HG02870 (cell line): ENCODE measurements at regions not wholly inside any gene's neighbourhood (a gene's known extent, or its start where the extent isn't known, plus 50 kb on each side); places are given as distances from the start of the nearest gene placed in this dataset.

Source experiments
- ATAC-seq: cut with Tn5 transposase; IDR thresholded peaks from one replicate; pipeline ENCODE4 v1.9.1; 2021; ENCODE audit warnings: mild to moderate bottlenecking, moderate library complexity; ENCODE audit not compliant: unreplicated experiment

- ATAC-seq = no peak
Observed at GRCh38 chr2:128490321-128490720, 171.7 kb upstream of the HS6ST1 start.

GRCh38 chr2:128490881-128491691 lies 172.4 kb upstream of the HS6ST1 start:
- ATAC-seq = no peak

GRCh38 chr2:128491692-128492244 lies 173.1 kb upstream of the HS6ST1 start:
- ATAC-seq = no peak

- ATAC-seq = no peak
Observed at GRCh38 chr2:128492966-128493811, 174.5 kb upstream of the HS6ST1 start.

GRCh38 chr2:128493880-128494279 lies 175.2 kb upstream of the HS6ST1 start:
- no peak for ATAC-seq

GRCh38 chr2:128494307-128494639 lies 175.6 kb upstream of the HS6ST1 start:
- ATAC-seq = no peak

- no peak for ATAC-seq
Observed at GRCh38 chr2:128494640-128495321, 176.1 kb upstream of the HS6ST1 start.

- no peak for ATAC-seq
Observed at GRCh38 chr2:128495996-128496547, 177.4 kb upstream of the HS6ST1 start.

- no peak for ATAC-seq
Observed at GRCh38 chr2:128496700-128497099, 178.0 kb upstream of the HS6ST1 start.

- ATAC-seq = no peak
Observed at GRCh38 chr2:128497461-128497860, 178.8 kb upstream of the HS6ST1 start.

GRCh38 chr2:128498086-128498485 lies 179.4 kb upstream of the HS6ST1 start:
- no peak for ATAC-seq

- no peak for ATAC-seq
Observed at GRCh38 chr2:128498589-128498988, 179.9 kb upstream of the HS6ST1 start.

- ATAC-seq = no peak
Observed at GRCh38 chr2:128499367-128500137, 180.9 kb upstream of the HS6ST1 start.

- ATAC-seq = no peak
Observed at GRCh38 chr2:128500138-128500800, 181.6 kb upstream of the HS6ST1 start.

- no peak for ATAC-seq
Observed at GRCh38 chr2:128501006-128501690, 182.5 kb upstream of the HS6ST1 start.

- ATAC-seq = no peak
Observed at GRCh38 chr2:128501700-128502099, 183.0 kb upstream of the HS6ST1 start.

GRCh38 chr2:128502200-128502599 lies 183.5 kb upstream of the HS6ST1 start:
- no peak for ATAC-seq

- no peak for ATAC-seq
Observed at GRCh38 chr2:128502638-128503246, 184.1 kb upstream of the HS6ST1 start.
